Small intestine (tissue), 7 donors: ENCODE measurements at regions not wholly inside any gene's neighbourhood (a gene's known extent, or its start where the extent isn't known, plus 50 kb on each side); places are given as distances from the start of the nearest gene placed in this dataset.
A peak's percentile ranks its signal among the peaks of the same experiment; 100 is the strongest.

Experiments
- DNase-seq, 2 donors: peaks; one replicate each; pipeline versions ENCODE4 v3.0.0 to v3.0.0-alpha.2; 2013
- FAIRE-seq: peaks from 2 replicates; lab custom pipeline; 2012; peaks lifted over from hg19 to GRCh38; lab: Jason Lieb, UNC
- H3K27ac ChIP-seq, 3 donors: one replicate each; pipeline ENCODE4 v1.5.1; 2013; ENCODE audit warnings: low read length in 2 of 3, mild to moderate bottlenecking in 2 of 3, control low read depth in 1 of 3, inconsistent platforms in 1 of 3, low read depth in 1 of 3, moderate library complexity in 1 of 3
- H3K27me3 ChIP-seq, 3 donors: one replicate each; pipeline ENCODE4 v1.6.1; 2013; ENCODE audit warnings: low read length in 3 of 3, inconsistent platforms in 1 of 3; ENCODE audit not compliant: control insufficient read depth in 3 of 3, insufficient read depth in 3 of 3
- H3K36me3 ChIP-seq, 3 donors: one replicate each; pipeline ENCODE4 v1.6.1; 2013; ENCODE audit warnings: low read length in 3 of 3, inconsistent platforms in 1 of 3, low read depth in 1 of 3, mild to moderate bottlenecking in 1 of 3, moderate library complexity in 1 of 3; ENCODE audit not compliant: control insufficient read depth in 3 of 3, insufficient read depth in 2 of 3
- H3K4me1 ChIP-seq, 3 donors: one replicate each; pipeline ENCODE4 v1.6.1; 2013; ENCODE audit warnings: low read length in 2 of 3, inconsistent platforms in 1 of 3, low read depth in 1 of 3, mild to moderate bottlenecking in 1 of 3, moderate library complexity in 1 of 3; ENCODE audit not compliant: control insufficient read depth in 3 of 3, insufficient read depth in 2 of 3
- H3K4me3 ChIP-seq, 3 donors: one replicate each; pipeline ENCODE4 v1.5.1; 2013; ENCODE audit warnings: low read length in 3 of 3, control low read depth in 1 of 3, inconsistent platforms in 1 of 3, low read depth in 1 of 3, mild to moderate bottlenecking in 1 of 3, moderate library complexity in 1 of 3
- H3K9me3 ChIP-seq, 2 donors: one replicate each; pipeline ENCODE4 v1.6.1; 2013; ENCODE audit warnings: low read depth in 1 of 2, low read length in 1 of 2; ENCODE audit not compliant: control insufficient read depth in 2 of 2, insufficient read depth in 1 of 2
- WGBS, 3 donors: extraction: QIAGEN DNeasy Blood & Tissue Kit; methylation state at CpG; one replicate each; pipeline ENCODE4 v1.1.7; 2013; 5-methylcytosine and 5-hydroxymethylcytosine counted together
- donor health status: healthy with polysubstance abuse.
- donor health status: control.
- donor health status: control.
- donor health status: Bipolar disorder and iron deficiency.
- donor health status: healthy.

- DNase-seq (no peak), FAIRE-seq (no peak)
- no peaks in the 10 kb centered on the region for H3K9me3 ChIP-seq
- H3K4me1 ChIP-seq, result no peaks in the 10 kb centered on the region
- H3K4me3 ChIP-seq, result no peak overlapping the region
- H3K27me3 ChIP-seq, result peaks cover 0 to 2% (median 0%) of the 10 kb centered on the region in 3 donors
- no peaks in the 10 kb centered on the region for H3K36me3 ChIP-seq
- H3K27ac ChIP-seq, result no peak overlapping the region
- 48 to 57% (median 53%) methylated on average over 2 of the region's 2 CpGs for WGBS, 3 donors
Observed at GRCh38 chr4:10260777-10261176, 144.2 kb upstream of the WDR1 start.

GRCh38 chr4:10259976-10260375, 143.4 kb upstream of the WDR1 start:
- Histone ChIP-seq H3K27ac (no peak overlapping the region), H3K27me3 (peaks cover 0 to 2% (median 0%) of the 10 kb centered on the region in 3 donors), H3K9me3 (no peaks in the 10 kb centered on the region), H3K4me1 (no peaks in the 10 kb centered on the region), H3K36me3 (no peaks in the 10 kb centered on the region), H3K4me3 (no peak overlapping the region)
- FAIRE-seq, result no peak
- 82 to 88% (median 82%) methylated on average over 2 of the region's 2 CpGs for WGBS, 3 donors
- no peak for DNase-seq

GRCh38 chr4:10256203-10256602, 139.6 kb upstream of the WDR1 start:
- no peaks in the 10 kb centered on the region for H3K27me3 ChIP-seq
- no peaks in the 10 kb centered on the region for H3K9me3 ChIP-seq
- FAIRE-seq, result no peak
- no peaks in the 10 kb centered on the region for H3K36me3 ChIP-seq
- no peak overlapping the region for H3K27ac ChIP-seq
- no peak overlapping the region for H3K4me3 ChIP-seq
- WGBS, 3 donors, result 35 to 61% (median 41%) methylated on average over 3 of the region's 3 CpGs
- no peaks in the 10 kb centered on the region for H3K4me1 ChIP-seq
- no peak for DNase-seq

GRCh38 chr4:10253765-10254164, 137.2 kb upstream of the WDR1 start:
- Histone ChIP-seq H3K9me3 (no peaks in the 10 kb centered on the region), H3K4me1 (no peaks in the 10 kb centered on the region), H3K36me3 (no peaks in the 10 kb centered on the region), H3K27me3 (peaks cover 0 to 2% (median 0%) of the 10 kb centered on the region in 3 donors), H3K4me3 (no peak overlapping the region), H3K27ac (no peak overlapping the region)
- DNase-seq (no peak), FAIRE-seq (no peak)
- WGBS, 3 donors, result 71 to 84% (median 72%) methylated on average over 6 of the region's 6 CpGs

DNA sequence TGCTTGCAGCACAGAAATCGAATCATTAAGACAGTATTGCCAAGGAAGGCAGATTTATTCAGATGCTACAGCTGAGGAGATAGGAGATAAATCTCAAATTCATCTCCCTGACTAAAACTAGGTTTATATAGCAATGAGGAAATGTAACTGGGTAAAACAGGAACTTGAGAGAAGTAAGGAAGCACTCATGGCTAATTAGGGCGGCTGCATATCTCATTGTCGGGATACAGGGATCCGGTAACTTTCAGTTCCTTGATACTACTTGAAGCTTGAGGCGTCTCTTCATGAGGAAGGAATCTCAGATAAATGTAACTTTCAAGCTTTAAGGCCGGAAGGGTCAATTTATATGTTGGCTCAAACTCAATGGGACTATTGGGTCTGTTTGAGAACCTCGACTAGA, 129.2 kb upstream of the WDR1 start:
- Histone ChIP-seq H3K27ac (no peak overlapping the region), H3K36me3 (no peaks in the 10 kb centered on the region), H3K27me3 (peaks cover 0 to 2% (median 0%) of the 10 kb centered on the region in 3 donors), H3K9me3 (no peaks in the 10 kb centered on the region), H3K4me3 (no peak overlapping the region), H3K4me1 (no peaks in the 10 kb centered on the region)
- WGBS, 3 donors, result 79 to 88% (median 79%) methylated on average over 7 of the region's 7 CpGs
- FAIRE-seq (no peak), DNase-seq (no peak)

DNA sequence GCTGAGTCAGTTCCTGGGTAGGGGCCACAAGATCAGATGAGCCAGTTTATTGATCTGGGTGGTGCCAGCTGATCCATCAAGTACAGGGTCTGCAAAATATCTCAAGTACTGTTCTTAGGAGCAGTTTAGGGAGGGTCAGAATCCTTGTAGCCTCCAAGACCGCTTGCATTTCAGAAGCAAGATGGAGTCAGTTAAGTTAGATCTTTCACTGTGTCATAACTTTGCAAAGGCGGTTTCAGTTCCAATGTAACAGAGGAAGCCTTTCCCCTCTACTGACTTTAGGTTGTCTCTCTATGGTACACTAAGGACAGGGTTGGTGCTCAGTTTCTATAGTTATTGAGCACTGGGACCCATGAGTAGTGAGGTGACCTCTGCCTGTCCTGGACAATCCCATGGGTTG, 127.3 kb upstream of the WDR1 start:
- no peak for DNase-seq
- H3K27me3 ChIP-seq, result peaks cover 0 to under 1% (median 0%) of the 10 kb centered on the region in 3 donors
- H3K4me1 ChIP-seq, result no peaks in the 10 kb centered on the region
- no peaks in the 10 kb centered on the region for H3K9me3 ChIP-seq
- no peak overlapping the region for H3K27ac ChIP-seq
- 79 to 95% (median 81%) methylated on average over 2 of the region's 2 CpGs for WGBS, 3 donors
- no peak for FAIRE-seq
- H3K4me3 ChIP-seq, result no peak overlapping the region
- H3K36me3 ChIP-seq, result no peaks in the 10 kb centered on the region

GRCh38 chr4:10240691-10241090, 124.1 kb upstream of the WDR1 start:
- FAIRE-seq, result no peak
- Histone ChIP-seq H3K4me3 (no peak overlapping the region), H3K4me1 (no peaks in the 10 kb centered on the region), H3K36me3 (no peaks in the 10 kb centered on the region), H3K9me3 (no peaks in the 10 kb centered on the region), H3K27ac (no peak overlapping the region), H3K27me3 (no peaks in the 10 kb centered on the region)
- WGBS, 3 donors, result 0 to 35% (median 0%) methylated on average over 1 of the region's 1 CpG
- DNase-seq, result no peak

DNA sequence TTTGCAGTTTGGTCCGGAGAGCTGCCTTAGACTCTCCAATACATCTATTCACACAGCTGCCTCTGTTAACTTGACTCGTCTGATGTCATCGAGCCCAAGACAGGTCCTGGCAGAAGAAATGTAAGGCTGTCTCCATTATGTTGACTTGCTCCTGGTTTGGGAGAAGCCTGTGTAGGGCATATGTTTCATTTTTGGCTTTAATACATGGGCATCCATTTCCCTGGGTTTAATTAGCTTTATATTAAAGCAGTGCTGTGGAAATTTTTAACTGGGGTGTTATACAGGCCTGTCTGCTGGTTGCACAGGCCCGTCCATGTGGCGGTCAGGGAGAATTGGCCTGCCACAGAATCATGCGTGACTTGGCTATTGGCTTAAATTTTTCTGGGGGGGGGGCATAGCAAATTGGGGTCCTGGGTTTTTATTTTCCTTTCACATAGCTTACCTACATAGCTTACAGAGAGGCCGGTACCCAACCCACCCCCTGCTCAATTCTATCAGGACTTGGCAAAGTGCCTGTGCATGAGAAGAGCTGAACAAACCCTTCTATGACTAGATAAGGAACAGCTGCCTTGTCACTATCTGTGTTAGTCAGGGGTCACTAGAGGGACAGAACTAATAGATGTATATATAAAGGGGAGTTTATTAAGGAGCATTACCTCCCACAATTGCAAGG, 123.5 kb upstream of the WDR1 start:
- Histone ChIP-seq H3K27ac (no peak overlapping the region), H3K9me3 (no peaks in the 10 kb centered on the region), H3K4me3 (no peak overlapping the region), H3K27me3 (no peaks in the 10 kb centered on the region), H3K4me1 (no peaks in the 10 kb centered on the region), H3K36me3 (no peaks in the 10 kb centered on the region)
- DNase-seq (peak in 1 of 2 donors; percentile 1), FAIRE-seq (no peak)
- WGBS, 3 donors, result 59 to 75% (median 70%) methylated on average over 7 of the region's 7 CpGs

- H3K27ac ChIP-seq, result no peak overlapping the region
- no peaks in the 10 kb centered on the region for H3K4me1 ChIP-seq
- H3K36me3 ChIP-seq, result no peaks in the 10 kb centered on the region
- no peaks in the 10 kb centered on the region for H3K27me3 ChIP-seq
- no peak overlapping the region for H3K4me3 ChIP-seq
- H3K9me3 ChIP-seq, result no peaks in the 10 kb centered on the region
- FAIRE-seq, result no peak
- 33 to 60% (median 60%) methylated on average over 1 of the region's 1 CpG for WGBS, 3 donors
- peak in 1 of 2 donors; percentile 0 for DNase-seq
Observed at GRCh38 chr4:10237131-10237530, 120.5 kb upstream of the WDR1 start.
